Neural progenitor cell (in vitro differentiated cells): ENCODE measurements at regions not wholly inside any gene's neighbourhood (a gene's known extent, or its start where the extent isn't known, plus 50 kb on each side); places are given as distances from the start of the nearest gene placed in this dataset.

Experiments
- DNase-seq: peaks from one replicate; pipeline ENCODE4 v3.0.0-alpha.2; 2016; ENCODE audit warnings: low spot score
- H2AFZ ChIP-seq: fragments of 200-600 bp; sonication (generic); replicated peaks from 2 replicates; pipeline ENCODE4 v1.6.1; 2016; ENCODE audit warnings: antibody characterized with exemption
- H3F3A ChIP-seq: fragments of 200-600 bp; sonication (generic); 2 replicates; pipeline ENCODE4 v1.6.1; 2016; ENCODE audit warnings: antibody characterized with exemption, low read depth
- H3K27ac ChIP-seq: fragments of 200-600 bp; sonication (generic); 2 replicates; pipeline ENCODE4 v1.5.1; 2016; ENCODE audit warnings: mild to moderate bottlenecking
- H3K27me3 ChIP-seq: fragments of 200-600 bp; sonication (generic); 2 replicates; pipeline ENCODE4 v1.6.1; 2016; ENCODE audit warnings: mild to moderate bottlenecking, moderate library complexity
- H3K36me3 ChIP-seq: fragments of 200-600 bp; sonication (generic); 2 replicates; pipeline ENCODE4 v1.5.1; 2016
- H3K4me1 ChIP-seq: fragments of 200-600 bp; sonication (generic); 2 replicates; pipeline ENCODE4 v1.6.1; 2016; ENCODE audit warnings: mixed run types
- H3K4me2 ChIP-seq: fragments of 200-600 bp; sonication (generic); 2 replicates; pipeline ENCODE4 v1.6.1; 2016
- H3K4me3 ChIP-seq: fragments of 200-600 bp; sonication (generic); 2 replicates; pipeline ENCODE4 v1.5.1; 2016
- H3K79me2 ChIP-seq: fragments of 200-600 bp; sonication (generic); 2 replicates; pipeline ENCODE4 v1.6.1; 2016; ENCODE audit warnings: low read depth
- H3K9ac ChIP-seq: fragments of 200-600 bp; sonication (generic); 2 replicates; pipeline ENCODE4 v1.6.1; 2016
- H3K9me3 ChIP-seq: fragments of 200-600 bp; sonication (generic); 2 replicates; pipeline ENCODE4 v1.5.1; 2016; ENCODE audit warnings: low read depth
- H4K20me1 ChIP-seq: fragments of 200-600 bp; sonication (generic); 2 replicates; pipeline ENCODE4 v1.6.1; 2016; ENCODE audit warnings: low read depth
- H3K27ac Mint-ChIP-seq: 3 replicates; pipeline ENCODE4 v1.8.0; 2021; ENCODE audit warnings: mixed read lengths
- H3K27me3 Mint-ChIP-seq: 2 replicates; pipeline ENCODE4 v1.8.0; 2022; ENCODE audit warnings: low read depth, mild to moderate bottlenecking, inconsistent platforms, moderate library complexity, mixed read lengths; ENCODE audit not compliant: insufficient read depth
- H3K36me3 Mint-ChIP-seq: 3 replicates; pipeline ENCODE4 v1.8.0; 2021; ENCODE audit warnings: mixed read lengths
- H3K4me1 Mint-ChIP-seq: 3 replicates; pipeline ENCODE4 v1.8.0; 2021; ENCODE audit warnings: mixed read lengths
- H3K4me3 Mint-ChIP-seq: 3 replicates; pipeline ENCODE4 v1.8.0; 2021; ENCODE audit warnings: mild to moderate bottlenecking, moderate library complexity, mixed read lengths
- H3K9me3 Mint-ChIP-seq: 3 replicates; pipeline ENCODE4 v1.8.0; 2020; ENCODE audit warnings: mixed read lengths
- EZH2 ChIP-seq: fragments of 200-600 bp; sonication (generic); IDR thresholded peaks from 2 replicates; pipeline ENCODE4 v1.6.1; 2017; ENCODE audit warnings: antibody characterized with exemption, mild to moderate bottlenecking, moderate library complexity
- EZH2phosphoT487 ChIP-seq: fragments of 200-600 bp; sonication (generic); IDR thresholded peaks from 2 replicates; pipeline ENCODE4 v1.6.1; 2017; ENCODE audit warnings: antibody characterized with exemption
- TF ChIP-seq, protein P1 (sequence below): fragments of 200-600 bp; sonication (generic); IDR thresholded peaks from 2 replicates; pipeline ENCODE4 v1.5.1; 2017; ENCODE audit warnings: antibody characterized with exemption, mild to moderate bottlenecking

- no peak overlapping the region for H3K4me2 ChIP-seq
- no peak for TF ChIP-seq EZH2phosphoT487
Measured at GRCh38 chr6:157762636-157763035, 60.4 kb upstream of the SNX9 start.

DNA sequence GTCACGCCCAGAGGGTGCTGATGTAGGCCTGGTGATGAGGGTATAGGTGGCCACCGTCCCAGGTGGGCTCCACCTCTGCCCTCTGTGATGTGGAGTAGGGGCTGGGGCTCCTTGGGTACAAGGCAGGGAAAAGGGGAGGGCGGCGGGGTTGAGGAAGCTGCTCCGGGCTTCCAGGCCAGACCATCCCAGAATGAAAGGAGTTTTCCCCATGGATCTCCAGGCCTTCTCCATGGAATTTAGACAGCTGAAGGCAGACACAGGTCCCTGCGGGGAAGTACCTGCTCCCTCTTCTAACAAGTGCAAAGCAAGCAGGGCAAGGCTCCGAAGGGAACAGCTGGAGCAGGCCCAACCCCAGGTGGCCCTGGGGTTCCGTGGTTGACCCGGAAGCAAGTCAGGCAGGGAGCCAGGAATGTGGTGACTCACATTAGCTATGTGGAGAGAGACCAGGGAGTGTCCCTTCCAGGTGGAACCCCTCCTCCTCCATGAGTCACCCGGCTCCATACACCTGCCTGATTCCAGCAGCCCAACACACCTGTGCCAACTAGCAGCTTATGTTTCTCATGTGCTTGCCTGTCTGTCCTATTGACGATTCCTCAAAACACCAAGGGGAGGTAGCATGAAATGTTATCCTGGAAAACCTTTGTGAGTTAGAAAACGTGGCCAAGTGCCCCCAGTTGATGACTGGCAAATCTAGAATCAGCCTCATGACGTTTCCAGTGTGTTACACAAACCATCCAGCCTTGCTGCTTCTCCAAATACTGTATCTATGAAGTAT lies 59.7 kb upstream of the SNX9 start:
- Histone ChIP-seq H3F3A (no peaks in the 10 kb centered on the region), H3K4me3 (no peak overlapping the region), H3K9me3 (no peaks in the 10 kb centered on the region), H3K4me2 (no peak overlapping the region), H4K20me1 (no peaks in the 10 kb centered on the region), H3K36me3 (no peaks in the 10 kb centered on the region), H3K79me2 (no peaks in the 10 kb centered on the region), H3K27me3 (no peaks in the 10 kb centered on the region), H2AFZ (no peak overlapping the region), H3K27ac (no peak overlapping the region), H3K4me1 (no peaks in the 10 kb centered on the region), H3K9ac (no peak overlapping the region)
- Mint-ChIP-seq H3K9me3 (peaks cover 2% of the 10 kb centered on the region), H3K4me1 (peaks cover 36% of the 10 kb centered on the region), H3K27ac (no peak overlapping the region), H3K4me3 (no peak overlapping the region), H3K27me3 (peaks cover 15% of the 10 kb centered on the region), H3K36me3 (no peaks in the 10 kb centered on the region)
- DNase-seq = no peak
- TF ChIP-seq EZH2phosphoT487 = no peak
- TF ChIP-seq EZH2 = no peak
- TF ChIP-seq, protein P1, sequence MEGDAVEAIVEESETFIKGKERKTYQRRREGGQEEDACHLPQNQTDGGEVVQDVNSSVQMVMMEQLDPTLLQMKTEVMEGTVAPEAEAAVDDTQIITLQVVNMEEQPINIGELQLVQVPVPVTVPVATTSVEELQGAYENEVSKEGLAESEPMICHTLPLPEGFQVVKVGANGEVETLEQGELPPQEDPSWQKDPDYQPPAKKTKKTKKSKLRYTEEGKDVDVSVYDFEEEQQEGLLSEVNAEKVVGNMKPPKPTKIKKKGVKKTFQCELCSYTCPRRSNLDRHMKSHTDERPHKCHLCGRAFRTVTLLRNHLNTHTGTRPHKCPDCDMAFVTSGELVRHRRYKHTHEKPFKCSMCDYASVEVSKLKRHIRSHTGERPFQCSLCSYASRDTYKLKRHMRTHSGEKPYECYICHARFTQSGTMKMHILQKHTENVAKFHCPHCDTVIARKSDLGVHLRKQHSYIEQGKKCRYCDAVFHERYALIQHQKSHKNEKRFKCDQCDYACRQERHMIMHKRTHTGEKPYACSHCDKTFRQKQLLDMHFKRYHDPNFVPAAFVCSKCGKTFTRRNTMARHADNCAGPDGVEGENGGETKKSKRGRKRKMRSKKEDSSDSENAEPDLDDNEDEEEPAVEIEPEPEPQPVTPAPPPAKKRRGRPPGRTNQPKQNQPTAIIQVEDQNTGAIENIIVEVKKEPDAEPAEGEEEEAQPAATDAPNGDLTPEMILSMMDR = no peak

More at GRCh38 chr6:157762636-157763035, 60.4 kb upstream of the SNX9 start:
- no peak overlapping the region for H3K4me3 ChIP-seq
- no peaks in the 10 kb centered on the region for H4K20me1 ChIP-seq
- H3K9me3 Mint-ChIP-seq = peaks cover 5% of the 10 kb centered on the region
- H3K4me1 Mint-ChIP-seq = peaks cover 35% of the 10 kb centered on the region
- H3K79me2 ChIP-seq = no peaks in the 10 kb centered on the region
- H2AFZ ChIP-seq = no peak overlapping the region
- H3K27ac Mint-ChIP-seq = no peak overlapping the region
- H3K27me3 Mint-ChIP-seq = peaks cover 15% of the 10 kb centered on the region
- no peaks in the 10 kb centered on the region for H3K36me3 ChIP-seq
- no peak overlapping the region for H3K9ac ChIP-seq
- no peak for DNase-seq
- no peaks in the 10 kb centered on the region for H3K36me3 Mint-ChIP-seq
- no peaks in the 10 kb centered on the region for H3K9me3 ChIP-seq
- no peaks in the 10 kb centered on the region for H3K27me3 ChIP-seq
- H3K27ac ChIP-seq = no peak overlapping the region
- H3K4me1 ChIP-seq = no peaks in the 10 kb centered on the region
- no peaks in the 10 kb centered on the region for H3F3A ChIP-seq
- H3K4me3 Mint-ChIP-seq = no peak overlapping the region

DNA sequence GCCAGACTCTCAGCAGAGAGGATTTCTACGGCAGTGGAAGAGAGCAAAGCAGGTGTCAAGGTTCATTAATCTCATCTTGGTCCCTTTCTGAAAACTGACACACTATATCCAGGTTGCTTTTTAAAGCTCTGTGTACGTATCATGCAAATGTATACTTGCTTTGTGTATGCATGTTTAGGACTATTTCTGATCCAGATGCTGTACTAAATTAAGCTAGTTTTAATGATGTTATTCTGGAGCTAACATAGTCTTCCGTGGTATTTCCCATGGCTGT lies 59.2 kb upstream of the SNX9 start:
- Mint-ChIP-seq H3K36me3 (no peaks in the 10 kb centered on the region), H3K27ac (peak overlapping the region; percentile 11), H3K9me3 (no peaks in the 10 kb centered on the region), H3K4me1 (peaks cover 39% of the 10 kb centered on the region), H3K4me3 (no peak overlapping the region), H3K27me3 (peaks cover 15% of the 10 kb centered on the region)
- Histone ChIP-seq H3K4me3 (no peak overlapping the region), H4K20me1 (no peaks in the 10 kb centered on the region), H3K4me2 (no peak overlapping the region), H3K27me3 (no peaks in the 10 kb centered on the region), H3K27ac (no peak overlapping the region), H3K36me3 (no peaks in the 10 kb centered on the region), H3K9me3 (no peaks in the 10 kb centered on the region), H3K4me1 (no peaks in the 10 kb centered on the region), H2AFZ (no peak overlapping the region), H3F3A (no peaks in the 10 kb centered on the region), H3K79me2 (no peaks in the 10 kb centered on the region), H3K9ac (no peak overlapping the region)
- TF ChIP-seq EZH2phosphoT487 (no peak), EZH2 (no peak)
- TF ChIP-seq, protein P1 = no peak
- no peak for DNase-seq
